ENCODE measurements at regions not wholly inside any gene's neighbourhood (a gene's known extent, or its start where the extent isn't known, plus 50 kb on each side); places are given as distances from the start of the nearest gene placed in this dataset.

DNA sequence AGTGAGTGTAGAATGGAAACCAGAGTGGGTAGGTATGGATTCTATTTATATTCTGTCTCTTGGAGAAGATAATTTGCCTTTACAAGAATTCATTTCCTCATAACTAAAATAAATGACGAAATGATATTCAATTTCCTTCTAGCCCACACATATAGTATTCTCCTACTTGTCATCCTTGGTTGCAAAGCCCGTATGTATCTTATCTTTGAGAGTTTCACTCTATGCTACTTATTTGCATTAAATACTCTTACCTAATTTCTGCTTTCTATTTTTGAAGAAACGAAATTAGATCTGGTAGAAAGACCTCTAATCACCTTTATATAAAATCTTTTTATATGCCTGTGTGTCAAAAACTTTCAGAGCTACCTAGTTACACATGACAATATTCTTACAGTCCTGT, 457.7 kb downstream of the NKX6-1 start:
- Histone ChIP-seq H3K9me3 (ENCODE audit: control insufficient read depth in 4 of 4, insufficient read depth in 3 of 4, low read length in 3 of 4) (peaks cover 0 to 2% (median 0%) of the 10 kb centered on the region in 4 donors), H3K9ac (ENCODE audit: insufficient read depth in 1 of 2, low read length in 2 of 2) (no peak overlapping the region), H3K27me3 (ENCODE audit: control insufficient read depth in 3 of 3, insufficient read depth in 3 of 3, low read length in 2 of 3) (no peaks in the 10 kb centered on the region), H3K4me3 (no peak overlapping the region), H3K36me3 (ENCODE audit: control insufficient read depth in 4 of 4, insufficient read depth in 4 of 4, low read length in 4 of 4) (no peaks in the 10 kb centered on the region), H3K27ac (ENCODE audit: low read depth in 1 of 2, low read length in 1 of 2) (no peak overlapping the region), H3K4me1 (ENCODE audit: control insufficient read depth in 5 of 5, insufficient read depth in 5 of 5, low read length in 5 of 5) (no peaks in the 10 kb centered on the region)
- TF ChIP-seq CTCF (IDR thresholded peaks at IDR 0.05; ENCODE audit: control extremely low read depth, extremely low read depth): no peak
- no peak for ATAC-seq (ENCODE audit: insufficient read depth, low FRiP score)
- WGBS, 2 donors: 73 to 75% methylated on average over 3 of the region's 3 CpGs
- no peak for DNase-seq

- no peak for ATAC-seq (ENCODE audit: insufficient read depth, low FRiP score)
- Histone ChIP-seq H3K9me3 (ENCODE audit: control insufficient read depth in 4 of 4, insufficient read depth in 3 of 4, low read length in 3 of 4) (no peaks in the 10 kb centered on the region), H3K9ac (ENCODE audit: insufficient read depth in 1 of 2, low read length in 2 of 2) (no peak overlapping the region), H3K4me1 (ENCODE audit: control insufficient read depth in 5 of 5, insufficient read depth in 5 of 5, low read length in 5 of 5) (no peaks in the 10 kb centered on the region), H3K36me3 (ENCODE audit: control insufficient read depth in 4 of 4, insufficient read depth in 4 of 4, low read length in 4 of 4) (no peaks in the 10 kb centered on the region), H3K27me3 (ENCODE audit: control insufficient read depth in 3 of 3, insufficient read depth in 3 of 3, low read length in 2 of 3) (no peaks in the 10 kb centered on the region), H3K4me3 (no peak overlapping the region), H3K27ac (ENCODE audit: low read depth in 1 of 2, low read length in 1 of 2) (no peak overlapping the region)
- 85% methylated on average over 4 of the region's 4 CpGs for WGBS, 2 donors
- no peak for TF ChIP-seq CTCF (IDR thresholded peaks at IDR 0.05; ENCODE audit: control extremely low read depth, extremely low read depth)
- DNase-seq: no peak
Measured at GRCh38 chr4:84035568-84035967, 463.5 kb downstream of the NKX6-1 start.

DNA sequence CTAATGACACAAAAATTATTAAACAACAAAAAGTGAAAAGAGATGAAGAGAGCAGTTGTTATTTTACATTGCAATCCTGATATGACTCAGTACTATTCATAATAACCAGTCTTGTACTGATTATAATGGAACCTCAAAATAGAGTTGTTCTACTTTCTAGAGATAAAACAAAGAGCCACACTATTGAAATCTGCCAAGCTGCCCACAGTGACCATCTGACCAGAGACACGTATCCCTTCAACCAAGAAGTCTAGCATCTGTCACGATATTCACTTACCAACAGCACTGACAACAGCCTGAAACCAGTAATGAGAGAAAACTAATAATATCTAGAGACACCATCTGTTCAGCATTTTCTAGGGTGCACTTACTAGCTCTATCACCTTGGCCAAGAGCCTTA, 466.7 kb downstream of the NKX6-1 start:
- no peak for DNase-seq
- no peak for TF ChIP-seq CTCF (IDR thresholded peaks at IDR 0.05; ENCODE audit: control extremely low read depth, extremely low read depth)
- Histone ChIP-seq H3K4me3 (no peak overlapping the region), H3K4me1 (ENCODE audit: control insufficient read depth in 5 of 5, insufficient read depth in 5 of 5, low read length in 5 of 5) (no peaks in the 10 kb centered on the region), H3K27ac (ENCODE audit: low read depth in 1 of 2, low read length in 1 of 2) (no peak overlapping the region), H3K9ac (ENCODE audit: insufficient read depth in 1 of 2, low read length in 2 of 2) (no peak overlapping the region), H3K36me3 (ENCODE audit: control insufficient read depth in 4 of 4, insufficient read depth in 4 of 4, low read length in 4 of 4) (no peaks in the 10 kb centered on the region), H3K9me3 (ENCODE audit: control insufficient read depth in 4 of 4, insufficient read depth in 3 of 4, low read length in 3 of 4) (no peaks in the 10 kb centered on the region), H3K27me3 (ENCODE audit: control insufficient read depth in 3 of 3, insufficient read depth in 3 of 3, low read length in 2 of 3) (no peaks in the 10 kb centered on the region)
- 83 to 88% methylated on average over 2 of the region's 2 CpGs for WGBS, 2 donors
- no peak for ATAC-seq (ENCODE audit: insufficient read depth, low FRiP score)

DNA sequence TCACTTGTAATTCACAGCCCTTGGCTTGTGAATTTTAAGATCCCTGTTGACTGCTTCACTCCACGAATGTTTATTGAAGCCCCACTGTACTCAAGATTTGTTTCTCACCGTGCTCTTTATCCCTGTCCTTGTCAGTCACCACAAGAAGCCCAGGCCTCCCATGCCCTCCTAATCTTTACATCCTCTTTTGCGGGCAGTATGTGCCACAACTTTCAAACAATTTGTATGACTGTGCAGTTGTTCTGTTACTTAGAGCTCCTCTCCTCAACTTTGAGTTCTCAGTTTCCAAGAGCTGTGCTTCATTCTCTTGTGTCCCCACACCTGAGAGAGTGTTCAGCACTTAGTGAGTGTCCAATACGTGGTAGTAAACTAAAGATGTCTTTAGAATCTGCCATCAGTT, 467.7 kb downstream of the NKX6-1 start:
- H3K4me3 ChIP-seq: no peak overlapping the region
- ATAC-seq (ENCODE audit: insufficient read depth, low FRiP score) (no peak), DNase-seq (no peak)
- H3K36me3 ChIP-seq (ENCODE audit: control insufficient read depth in 4 of 4, insufficient read depth in 4 of 4, low read length in 4 of 4): no peaks in the 10 kb centered on the region
- no peaks in the 10 kb centered on the region for H3K9me3 ChIP-seq (ENCODE audit: control insufficient read depth in 4 of 4, insufficient read depth in 3 of 4, low read length in 3 of 4)
- no peak for TF ChIP-seq CTCF (IDR thresholded peaks at IDR 0.05; ENCODE audit: control extremely low read depth, extremely low read depth)
- no peaks in the 10 kb centered on the region for H3K27me3 ChIP-seq (ENCODE audit: control insufficient read depth in 3 of 3, insufficient read depth in 3 of 3, low read length in 2 of 3)
- 72 to 75% methylated on average over 4 of the region's 4 CpGs for WGBS, 2 donors
- no peak overlapping the region for H3K9ac ChIP-seq (ENCODE audit: insufficient read depth in 1 of 2, low read length in 2 of 2)
- H3K27ac ChIP-seq (ENCODE audit: low read depth in 1 of 2, low read length in 1 of 2): no peak overlapping the region
- no peaks in the 10 kb centered on the region for H3K4me1 ChIP-seq (ENCODE audit: control insufficient read depth in 5 of 5, insufficient read depth in 5 of 5, low read length in 5 of 5)

Measured in lung (tissue), 11 donors.